ENCODE measurements at regions not wholly inside any gene's neighbourhood (a gene's known extent, or its start where the extent isn't known, plus 50 kb on each side); places are given as distances from the start of the nearest gene placed in this dataset.

DNA sequence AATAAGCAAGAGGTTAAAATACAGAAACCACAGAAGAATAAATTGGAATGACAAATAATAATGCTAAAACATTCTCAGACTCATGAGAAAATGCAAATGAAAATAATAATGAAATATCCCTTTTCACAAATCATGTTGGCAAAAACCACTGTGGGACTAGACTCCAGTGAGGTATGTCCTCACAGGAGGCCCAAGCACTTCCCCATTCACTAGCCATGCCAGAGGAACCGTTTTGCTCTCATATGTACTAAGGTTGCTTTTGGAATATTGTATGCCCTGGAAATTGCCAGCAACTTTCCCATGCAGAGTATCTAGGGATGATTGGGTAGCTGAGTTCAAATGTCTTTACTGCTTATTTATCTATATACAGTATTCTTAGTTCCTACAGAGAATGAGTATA lies 106.2 kb upstream of the CHORDC1 start:
- no peak overlapping the region for H3K27ac ChIP-seq
- no peaks in the 10 kb centered on the region for H3K4me1 ChIP-seq
- H3K27me3 ChIP-seq (ENCODE audit: insufficient read depth in 3 of 3, low read length in 2 of 3), result no peaks in the 10 kb centered on the region
- 50 to 68% (median 64%) methylated on average over 1 of the region's 1 CpG for whole genome bisulfite sequencing, 3 donors
- intact Hi-C loops (cut with DNase I), result no loop called here
- no peak for DNase-seq
- TF ChIP-seq, protein P1, sequence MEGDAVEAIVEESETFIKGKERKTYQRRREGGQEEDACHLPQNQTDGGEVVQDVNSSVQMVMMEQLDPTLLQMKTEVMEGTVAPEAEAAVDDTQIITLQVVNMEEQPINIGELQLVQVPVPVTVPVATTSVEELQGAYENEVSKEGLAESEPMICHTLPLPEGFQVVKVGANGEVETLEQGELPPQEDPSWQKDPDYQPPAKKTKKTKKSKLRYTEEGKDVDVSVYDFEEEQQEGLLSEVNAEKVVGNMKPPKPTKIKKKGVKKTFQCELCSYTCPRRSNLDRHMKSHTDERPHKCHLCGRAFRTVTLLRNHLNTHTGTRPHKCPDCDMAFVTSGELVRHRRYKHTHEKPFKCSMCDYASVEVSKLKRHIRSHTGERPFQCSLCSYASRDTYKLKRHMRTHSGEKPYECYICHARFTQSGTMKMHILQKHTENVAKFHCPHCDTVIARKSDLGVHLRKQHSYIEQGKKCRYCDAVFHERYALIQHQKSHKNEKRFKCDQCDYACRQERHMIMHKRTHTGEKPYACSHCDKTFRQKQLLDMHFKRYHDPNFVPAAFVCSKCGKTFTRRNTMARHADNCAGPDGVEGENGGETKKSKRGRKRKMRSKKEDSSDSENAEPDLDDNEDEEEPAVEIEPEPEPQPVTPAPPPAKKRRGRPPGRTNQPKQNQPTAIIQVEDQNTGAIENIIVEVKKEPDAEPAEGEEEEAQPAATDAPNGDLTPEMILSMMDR (IDR thresholded peaks at IDR 0.05), result no peak
- ATAC-seq, result no peak
- no peak overlapping the region for H3K4me3 ChIP-seq
- no peaks in the 10 kb centered on the region for H3K9me3 ChIP-seq
- no peaks in the 10 kb centered on the region for H3K36me3 ChIP-seq (ENCODE audit: insufficient read depth in 1 of 2, low read depth in 1 of 2)

GRCh38 chr11:90326647-90327046 lies 103.8 kb upstream of the CHORDC1 start:
- Histone ChIP-seq H3K36me3 (ENCODE audit: insufficient read depth in 1 of 2, low read depth in 1 of 2) (no peaks in the 10 kb centered on the region), H3K27ac (no peak overlapping the region), H3K9me3 (no peaks in the 10 kb centered on the region), H3K4me1 (no peaks in the 10 kb centered on the region), H3K4me3 (no peak overlapping the region), H3K27me3 (ENCODE audit: insufficient read depth in 3 of 3, low read length in 2 of 3) (no peaks in the 10 kb centered on the region)
- no peak for DNase-seq
- intact Hi-C loops (cut with DNase I), result no loop called here
- TF ChIP-seq, protein P1 (IDR thresholded peaks at IDR 0.05), result no peak
- 74 to 80% (median 78%) methylated on average over 2 of the region's 2 CpGs for WGBS, 3 donors
- ATAC-seq, result no peak

DNA sequence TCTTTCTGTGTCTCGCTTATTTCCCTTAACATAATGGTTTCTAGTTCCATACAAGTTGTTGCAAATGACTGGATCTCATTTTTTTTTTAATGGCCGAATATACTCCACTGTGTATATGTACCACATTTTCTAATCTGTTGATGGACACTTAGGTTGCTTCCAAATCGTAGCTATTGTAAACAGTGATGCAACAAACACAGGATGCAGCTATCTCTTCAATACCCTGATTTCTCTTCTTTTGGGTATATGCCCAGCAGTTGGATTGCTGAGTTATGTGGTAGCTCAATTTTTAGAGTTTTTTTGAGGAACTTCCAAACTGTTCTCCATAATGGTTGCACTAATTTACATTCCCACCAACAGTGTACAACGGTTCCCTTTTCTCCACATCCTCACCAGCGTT lies 100.4 kb upstream of the CHORDC1 start:
- Histone ChIP-seq H3K27ac (no peak overlapping the region), H3K36me3 (ENCODE audit: insufficient read depth in 1 of 2, low read depth in 1 of 2) (no peaks in the 10 kb centered on the region), H3K27me3 (ENCODE audit: insufficient read depth in 3 of 3, low read length in 2 of 3) (no peaks in the 10 kb centered on the region), H3K4me3 (no peak overlapping the region), H3K4me1 (no peaks in the 10 kb centered on the region), H3K9me3 (no peaks in the 10 kb centered on the region)
- TF ChIP-seq, protein P1 (IDR thresholded peaks at IDR 0.05), result no peak
- 87 to 90% (median 90%) methylated on average over 5 of the region's 5 CpGs for WGBS, 3 donors
- intact Hi-C loops (cut with DNase I), result no loop called here
- ATAC-seq (no peak), DNase-seq (no peak)

GRCh38 chr11:90321018-90321417 lies 98.2 kb upstream of the CHORDC1 start:
- Histone ChIP-seq H3K36me3 (ENCODE audit: insufficient read depth in 1 of 2, low read depth in 1 of 2) (no peaks in the 10 kb centered on the region), H3K4me3 (no peak overlapping the region), H3K27me3 (ENCODE audit: insufficient read depth in 3 of 3, low read length in 2 of 3) (no peaks in the 10 kb centered on the region), H3K27ac (no peak overlapping the region), H3K9me3 (no peaks in the 10 kb centered on the region), H3K4me1 (no peaks in the 10 kb centered on the region)
- ATAC-seq (no peak), DNase-seq (no peak)
- intact Hi-C loops (cut with DNase I), result no loop called here
- TF ChIP-seq, protein P1 (IDR thresholded peaks at IDR 0.05), result no peak

GRCh38 chr11:90318651-90319050 lies 95.8 kb upstream of the CHORDC1 start:
- TF ChIP-seq, protein P1 (IDR thresholded peaks at IDR 0.05), result no peak
- H3K36me3 ChIP-seq (ENCODE audit: insufficient read depth in 1 of 2, low read depth in 1 of 2), result no peaks in the 10 kb centered on the region
- 75 to 81% (median 79%) methylated on average over 3 of the region's 3 CpGs for WGBS, 3 donors
- no peak for DNase-seq
- no peaks in the 10 kb centered on the region for H3K27me3 ChIP-seq (ENCODE audit: insufficient read depth in 3 of 3, low read length in 2 of 3)
- no peak for ATAC-seq
- H3K9me3 ChIP-seq, result no peaks in the 10 kb centered on the region
- intact Hi-C loops (cut with DNase I), result no loop called here
- H3K4me3 ChIP-seq, result no peak overlapping the region
- no peak overlapping the region for H3K27ac ChIP-seq
- no peaks in the 10 kb centered on the region for H3K4me1 ChIP-seq

Measured in psoas muscle (tissue), 7 donors.